IMR-90 (cell line): ENCODE measurements at regions not wholly inside any gene's neighbourhood (a gene's known extent, or its start where the extent isn't known, plus 50 kb on each side); places are given as distances from the start of the nearest gene placed in this dataset.
A peak's percentile ranks its signal among the peaks of the same experiment; 100 is the strongest.

Experiments
- ATAC-seq: fragments of 200-7000 bp; cut with Tn5 transposase; 2 replicates; pipeline ENCODE4 v1.9.1; 2020; ENCODE audit warnings: low read depth, mild to moderate bottlenecking, moderate library complexity
- BruUV-seq: library from RNA; stranded (reverse); fragments of 400-500 nt; replicated peaks from 2 replicates; lab custom pipeline; 2021; lab: Mats Ljungman, UMichigan
- CTCF ChIA-PET: fragments of 300-600 bp; formaldehyde crosslinking; extraction: SDS; loops from one replicate; lab custom pipeline; 2021; ENCODE audit warnings: antibody characterized with exemption; lab: Yijun Ruan, JAX
- POLR2A ChIA-PET: fragments of 300-600 bp; sonication (Branson Sonifier 250); formaldehyde crosslinking; loops from one replicate; lab custom pipeline; 2022; ENCODE audit warnings: antibody characterized with exemption; ENCODE audit not compliant: unreplicated experiment; lab: Charles Lee
- DNase-seq: peaks from one replicate; pipeline ENCODE4 v3.0.0; 2013
- H2AFZ ChIP-seq: replicated peaks from 2 replicates; pipeline ENCODE3; 2013; ENCODE audit warnings: low read length, mild to moderate bottlenecking; ENCODE audit not compliant: poor library complexity
- H2AK5ac ChIP-seq: 2 replicates; pipeline ENCODE4 v1.6.1; 2013; ENCODE audit warnings: low read depth, low read length, inconsistent platforms
- H2AK9ac ChIP-seq: replicated peaks from 2 replicates; pipeline ENCODE3; 2013; ENCODE audit warnings: mild to moderate bottlenecking, low read depth, low read length, moderate library complexity; ENCODE audit not compliant: poor library complexity
- H2BK120ac ChIP-seq: 2 replicates; pipeline ENCODE4 v1.6.1; 2013; ENCODE audit warnings: low read depth, low read length, inconsistent platforms
- H2BK15ac ChIP-seq: 3 replicates; pipeline ENCODE4 v1.6.1; 2013; ENCODE audit warnings: low read depth, low read length, inconsistent platforms
- H2BK20ac ChIP-seq: 2 replicates; pipeline ENCODE4 v1.6.1; 2013; ENCODE audit warnings: low read depth, mild to moderate bottlenecking, inconsistent platforms, low read length, moderate library complexity
- H2BK5ac ChIP-seq: 2 replicates; pipeline ENCODE4 v1.6.1; 2013; ENCODE audit warnings: mild to moderate bottlenecking, low read depth, low read length, inconsistent platforms; ENCODE audit not compliant: poor library complexity, severe bottlenecking
- H3K14ac ChIP-seq: replicated peaks from 2 replicates; pipeline ENCODE4 v1.6.1; 2013; ENCODE audit warnings: low read depth, low read length, inconsistent platforms
- H3K18ac ChIP-seq: 2 replicates; pipeline ENCODE4 v1.6.1; 2013; ENCODE audit warnings: low read depth, low read length, control low read depth
- H3K23ac ChIP-seq: 2 replicates; pipeline ENCODE4 v1.6.1; 2013; ENCODE audit warnings: low read depth, low read length, inconsistent platforms
- H3K27ac ChIP-seq: 2 replicates; pipeline ENCODE4 v1.5.1; 2013; ENCODE audit warnings: mild to moderate bottlenecking, control low read depth, low read length; ENCODE audit not compliant: insufficient read depth
- H3K27me3 ChIP-seq: 2 replicates; pipeline ENCODE4 v1.6.1; 2013; ENCODE audit warnings: low read length; ENCODE audit not compliant: control insufficient read depth, insufficient read depth
- H3K36me3 ChIP-seq: 2 replicates; pipeline ENCODE4 v1.6.1; 2013; ENCODE audit warnings: low read length, mixed read lengths; ENCODE audit not compliant: control insufficient read depth, insufficient read depth
- H3K4ac ChIP-seq: 2 replicates; pipeline ENCODE4 v1.6.1; 2013; ENCODE audit warnings: low read depth, low read length, inconsistent platforms
- H3K4me1 ChIP-seq: 2 replicates; pipeline ENCODE4 v1.6.1; 2013; ENCODE audit warnings: low read length, mixed read lengths; ENCODE audit not compliant: control insufficient read depth, insufficient read depth
- H3K4me2 ChIP-seq: 2 replicates; pipeline ENCODE4 v1.6.1; 2013; ENCODE audit warnings: low read depth, mild to moderate bottlenecking, control low read depth, low read length, moderate library complexity
- H3K4me3 ChIP-seq: 2 replicates; pipeline ENCODE4 v1.5.1; 2013; ENCODE audit warnings: low read depth, mild to moderate bottlenecking, control low read depth, low read length, moderate library complexity; ENCODE audit not compliant: insufficient read depth
- H3K56ac ChIP-seq: 2 replicates; pipeline ENCODE4 v1.6.1; 2013; ENCODE audit warnings: low read length, inconsistent platforms; ENCODE audit not compliant: insufficient read depth; ENCODE audit errors: extremely low read depth
- H3K79me1 ChIP-seq, 2 experiments: 2 replicates each; pipeline ENCODE4 v1.6.1; 2013; ENCODE audit warnings: low read length in 2 of 2, inconsistent platforms in 1 of 2, low read depth in 1 of 2
- H3K9ac ChIP-seq: 2 replicates; pipeline ENCODE4 v1.6.1; 2013; ENCODE audit warnings: low read depth, low read length, control low read depth
- H3K9me1 ChIP-seq: 2 replicates; pipeline ENCODE4 v1.6.1; 2013; ENCODE audit warnings: low read length, inconsistent platforms; ENCODE audit not compliant: insufficient read depth
- H3K9me3 ChIP-seq: 2 replicates; pipeline ENCODE4 v1.6.1; 2013; ENCODE audit warnings: low read length; ENCODE audit not compliant: control insufficient read depth, insufficient read depth
- H4K20me1 ChIP-seq: 2 replicates; pipeline ENCODE4 v1.6.1; 2013; ENCODE audit warnings: low read length, inconsistent platforms; ENCODE audit not compliant: insufficient read depth
- H4K5ac ChIP-seq: 2 replicates; pipeline ENCODE4 v1.6.1; 2013; ENCODE audit warnings: mild to moderate bottlenecking, low read depth, low read length, control low read depth
- H4K8ac ChIP-seq, 2 experiments: 2 replicates each; pipeline ENCODE4 v1.6.1; 2013; ENCODE audit warnings: low read depth in 2 of 2, low read length in 2 of 2, control low read depth in 1 of 2, inconsistent platforms in 1 of 2
- H4K91ac ChIP-seq: 2 replicates; pipeline ENCODE4 v1.6.1; 2013; ENCODE audit warnings: low read depth, low read length, inconsistent platforms; ENCODE audit not compliant: insufficient read depth
- MAFK ChIP-seq: IDR thresholded peaks from 2 replicates; pipeline ENCODE4 v1.6.1; 2012; ENCODE audit warnings: low read depth, low read length, improper control_type of control experiment
- MAZ ChIP-seq: IDR thresholded peaks from 2 replicates; pipeline ENCODE4 v1.6.1; 2012; ENCODE audit warnings: low read depth, mild to moderate bottlenecking, low read length, improper control_type of control experiment, moderate library complexity, borderline replicate concordance
- WGBS, 2 experiments: methylation state at CpG; one replicate each; pipeline versions ENCODE4 v1.1.5 to v1.1.7; 2013; ENCODE audit warnings: missing lambda C conversion rate in 2 of 2; ENCODE audit not compliant: insufficient read length in 1 of 2; ENCODE audit errors: extremely low coverage in 2 of 2; 5-methylcytosine and 5-hydroxymethylcytosine counted together
- dilution Hi-C: fragments of 300-500 bp; cut with HindIII; formaldehyde crosslinking; loops from one replicate; pipeline ENCODE4 v1.14.3; 2018; ENCODE audit warnings: low sequenced_read_pairs; ENCODE audit not compliant: unreplicated experiment
- in situ Hi-C: fragments of 300-500 bp; cut with MboI; formaldehyde crosslinking; loops from 3 replicates; pipeline ENCODE4 v1.14.3; 2019; ENCODE audit warnings: low sequenced_read_pairs, inconsistent platforms, mixed read lengths
- intact Hi-C: fragments of 100-400 bp; cut with micrococcal nuclease; formaldehyde crosslinking; loops from 2 replicates; pipeline ENCODE4 v1.10.0; 2022

DNA sequence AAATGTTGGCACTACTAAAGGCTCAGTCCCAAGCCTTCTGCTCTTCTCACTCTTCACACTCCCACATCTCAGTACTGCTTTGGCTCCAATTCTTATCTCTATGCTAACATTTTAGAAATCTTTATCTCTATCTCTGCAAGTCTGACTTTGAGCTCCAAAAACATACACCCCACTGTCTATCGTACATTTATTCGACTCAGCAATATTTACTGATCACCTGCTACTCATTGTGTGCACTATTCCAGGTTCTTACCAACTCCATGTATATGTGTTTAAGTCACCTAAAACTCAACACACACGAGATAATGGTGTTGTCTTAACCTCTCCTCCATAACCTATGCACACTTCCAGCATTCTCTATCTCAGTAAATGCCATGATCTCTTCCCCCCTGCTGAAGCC is 268.2 kb upstream of the CRIM1 start:
- H4K5ac ChIP-seq, result no peak overlapping the region
- intact Hi-C loops, result no loop called here
- H3K9ac ChIP-seq, result no peak overlapping the region
- DNase-seq, result no peak
- dilution Hi-C loops, result no loop called here
- no peak overlapping the region for H3K4me3 ChIP-seq
- no peaks in the 10 kb centered on the region for H3K9me1 ChIP-seq
- no peaks in the 10 kb centered on the region for H3K36me3 ChIP-seq
- no TSS peak for BruUV-seq
- H4K20me1 ChIP-seq, result no peaks in the 10 kb centered on the region
- in situ Hi-C loops, result no loop called here
- H2BK5ac ChIP-seq, result no peak overlapping the region
- H2BK120ac ChIP-seq, result no peak overlapping the region
- no peak overlapping the region for H2AFZ ChIP-seq
- TF ChIP-seq MAFK (peak; percentile 5; the same call in 1 of the 2 replicates), MAZ (no peak)
- H2AK9ac ChIP-seq, result no peak overlapping the region
- H3K79me1 ChIP-seq, result no peaks in the 10 kb centered on the region
- H3K4me2 ChIP-seq, result no peak overlapping the region
- ChIA-PET POLR2A (no interaction called here), CTCF (no interaction called here)
- no peaks in the 10 kb centered on the region; the same call in 1 of the 2 replicates for H3K9me3 ChIP-seq
- no peak for ATAC-seq
- no peaks in the 10 kb centered on the region for H3K27me3 ChIP-seq
- H3K23ac ChIP-seq, result no peak overlapping the region
- no peak overlapping the region for H2BK15ac ChIP-seq
- H3K18ac ChIP-seq, result no peak overlapping the region
- no peak overlapping the region for H4K91ac ChIP-seq
- no peak overlapping the region for H2BK20ac ChIP-seq
- WGBS, 2 experiments, result 7% methylated on average over 3 of the region's 3 CpGs; no CpG with 5 or more reads in 1 of the 2 experiments
- H4K8ac ChIP-seq, result no peak overlapping the region
- H3K27ac ChIP-seq, result no peak overlapping the region
- no peak overlapping the region for H2AK5ac ChIP-seq
- H3K56ac ChIP-seq, result no peak overlapping the region
- H3K4ac ChIP-seq, result no peak overlapping the region
- no peak overlapping the region for H3K14ac ChIP-seq
- no peaks in the 10 kb centered on the region for H3K4me1 ChIP-seq
